GM18498 (cell line): ENCODE measurements at regions not wholly inside any gene's neighbourhood (a gene's known extent, or its start where the extent isn't known, plus 50 kb on each side); places are given as distances from the start of the nearest gene placed in this dataset.
"Not testable (repeated sequence)": the region's sequence is repeated elsewhere in the genome, so short reads cannot be mapped to it uniquely, and the experiment has no call there.

Experiments used
- ATAC-seq: cut with Tn5 transposase; IDR thresholded peaks from one replicate; pipeline ENCODE4 v1.9.1; 2021; ENCODE audit warnings: mild to moderate bottlenecking, moderate library complexity; ENCODE audit not compliant: unreplicated experiment

DNA sequence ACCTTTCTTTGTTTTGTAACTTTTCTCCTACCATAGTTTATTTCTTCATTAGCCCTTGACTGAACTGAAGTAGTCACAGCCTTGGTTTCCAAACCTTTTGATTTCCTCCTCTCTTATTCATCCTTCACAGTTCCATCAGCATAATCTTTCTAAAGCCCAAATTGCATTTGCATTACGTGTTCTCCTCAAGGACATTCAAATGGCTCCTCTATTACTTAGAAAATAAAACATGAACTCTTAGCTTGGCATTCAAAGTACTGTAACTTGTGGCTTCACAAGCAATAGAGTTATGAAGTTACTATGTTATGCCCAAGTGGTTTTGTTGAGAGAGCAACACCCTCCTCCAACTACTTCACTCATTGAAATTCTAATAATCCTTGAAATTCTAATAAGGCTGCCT is 840.0 kb downstream of the TTLL7 start:
- not testable (repeated sequence) for ATAC-seq

DNA sequence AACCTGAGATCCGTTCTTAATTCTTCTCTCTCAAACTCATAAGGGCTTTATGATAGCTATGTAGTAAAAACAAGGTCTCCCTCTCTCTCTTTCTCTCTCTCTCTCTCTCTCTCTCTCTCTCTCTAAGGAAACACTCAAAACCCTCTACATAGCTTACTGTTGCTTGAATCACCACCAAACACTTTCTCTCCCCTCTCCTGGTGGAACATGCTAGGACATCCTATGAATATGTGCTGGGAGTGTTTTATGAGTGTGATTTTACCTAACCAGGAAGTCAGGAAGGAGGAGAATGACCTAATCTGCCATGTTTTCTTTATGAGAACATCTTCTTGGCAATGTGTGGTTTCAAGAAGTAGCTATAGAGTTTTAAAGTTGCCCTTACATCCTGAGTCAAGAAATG is 844.6 kb downstream of the TTLL7 start:
- not testable (repeated sequence) for ATAC-seq

GRCh38 chr1:83151167-83151898 is 847.6 kb downstream of the TTLL7 start:
- not testable (repeated sequence) for ATAC-seq

DNA sequence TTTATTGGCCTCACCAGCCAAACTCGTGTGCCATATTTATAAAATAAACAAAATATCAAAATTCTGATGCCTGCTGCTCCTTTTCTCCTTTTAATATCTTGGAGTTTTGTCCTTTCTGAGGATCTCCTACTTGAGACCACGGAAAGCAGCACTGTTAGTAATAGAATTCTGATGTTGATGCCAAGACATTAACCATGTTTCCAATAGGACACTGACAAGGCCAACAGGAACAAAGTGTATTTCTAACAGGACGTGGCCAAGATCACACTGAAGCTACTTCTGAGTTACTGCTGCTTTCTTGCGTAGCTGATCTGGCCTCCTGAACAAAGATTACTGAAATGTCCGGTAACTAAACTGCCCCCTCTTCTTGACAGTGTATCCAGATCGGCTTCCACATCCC is 848.5 kb downstream of the TTLL7 start:
- ATAC-seq, result not testable (repeated sequence)

DNA sequence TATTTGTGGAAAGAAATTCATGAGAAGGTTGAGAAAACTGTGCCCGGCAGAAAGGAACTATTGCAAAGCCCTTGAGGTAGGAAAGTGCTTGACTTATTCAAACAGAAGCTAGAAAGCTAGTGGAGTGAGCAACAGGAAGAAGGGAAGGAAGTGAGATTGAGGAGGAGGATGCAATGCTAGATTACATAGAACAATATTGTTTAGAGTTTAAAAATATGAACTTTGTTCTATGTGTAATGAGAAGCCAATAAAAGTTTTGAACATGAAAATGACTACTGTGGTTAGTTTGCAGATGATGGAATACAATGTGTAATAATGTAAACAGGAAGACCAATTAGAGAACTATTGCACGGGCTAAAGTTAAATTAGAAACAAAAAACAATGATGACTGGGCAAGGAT is 853.1 kb downstream of the TTLL7 start:
- peak; percentile 57 for ATAC-seq

DNA sequence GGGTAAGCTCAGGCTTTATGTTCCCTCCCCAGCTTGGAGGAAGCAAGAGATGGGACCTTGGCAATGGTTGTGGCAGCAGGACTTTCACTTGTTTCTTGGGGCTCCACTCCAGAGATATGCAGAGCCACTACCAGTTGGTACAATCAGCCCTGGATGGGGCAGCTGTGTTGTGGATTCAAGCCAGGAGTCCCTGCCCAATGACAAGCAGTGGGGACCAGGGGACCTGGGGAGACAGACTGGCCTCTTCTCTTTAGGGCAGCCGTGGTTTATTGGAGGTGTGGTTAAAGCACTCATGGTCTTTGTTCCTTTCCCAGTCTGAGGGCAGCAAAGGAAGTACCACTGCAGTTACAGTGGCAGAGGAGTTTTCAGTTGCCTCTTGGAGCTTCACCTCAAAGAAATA is 856.1 kb downstream of the TTLL7 start:
- not testable (repeated sequence) for ATAC-seq

DNA sequence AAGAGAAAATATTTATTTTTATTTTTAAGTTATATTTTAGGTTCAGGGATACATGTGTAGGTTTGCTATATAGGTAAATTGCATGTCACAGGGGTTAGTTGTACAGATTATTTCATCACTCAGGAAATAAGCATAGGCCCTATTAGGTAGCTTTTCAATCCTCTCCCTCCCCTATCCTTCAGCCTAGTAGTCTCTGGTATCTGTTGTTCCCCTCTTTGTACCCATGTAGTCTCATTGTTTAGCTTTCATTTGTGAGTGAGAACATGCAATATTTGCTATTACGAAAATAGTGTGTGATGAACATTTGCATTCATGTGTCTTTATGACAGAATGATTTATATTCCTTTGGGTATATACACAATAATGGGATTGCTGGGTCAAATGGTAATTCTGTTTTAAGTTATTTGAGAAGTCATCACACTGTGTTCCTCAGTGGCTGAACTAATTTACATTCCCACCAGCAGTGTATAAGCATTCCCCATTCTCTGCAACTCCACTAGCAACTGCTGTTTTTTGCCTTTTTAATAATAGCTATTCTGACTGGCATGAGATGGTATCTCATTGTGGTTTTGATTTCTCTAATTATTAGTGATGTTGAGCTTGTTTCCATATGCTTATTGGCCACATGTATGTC is 863.3 kb downstream of the TTLL7 start:
- ATAC-seq, result not testable (repeated sequence)

- not testable (repeated sequence) for ATAC-seq
These were observed 864.5 kb downstream of the TTLL7 start for GRCh38 chr1:83134322-83135014.

DNA sequence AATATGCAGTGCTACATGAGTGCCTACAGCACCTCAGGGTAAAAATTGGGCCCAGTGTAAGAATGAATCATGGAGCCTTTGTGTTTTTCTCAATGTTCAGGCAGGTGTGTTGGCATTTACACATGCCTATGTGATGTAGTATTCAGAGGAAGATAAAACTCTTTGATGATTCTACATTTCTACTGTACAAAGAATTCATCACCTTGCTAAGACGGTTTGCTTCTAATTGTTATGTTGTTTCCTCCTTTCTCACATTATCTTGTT is 867.3 kb downstream of the TTLL7 start:
- no peak for ATAC-seq

- ATAC-seq, result no peak
These were observed 867.8 kb downstream of the TTLL7 start for GRCh38 chr1:83130886-83131691.

DNA sequence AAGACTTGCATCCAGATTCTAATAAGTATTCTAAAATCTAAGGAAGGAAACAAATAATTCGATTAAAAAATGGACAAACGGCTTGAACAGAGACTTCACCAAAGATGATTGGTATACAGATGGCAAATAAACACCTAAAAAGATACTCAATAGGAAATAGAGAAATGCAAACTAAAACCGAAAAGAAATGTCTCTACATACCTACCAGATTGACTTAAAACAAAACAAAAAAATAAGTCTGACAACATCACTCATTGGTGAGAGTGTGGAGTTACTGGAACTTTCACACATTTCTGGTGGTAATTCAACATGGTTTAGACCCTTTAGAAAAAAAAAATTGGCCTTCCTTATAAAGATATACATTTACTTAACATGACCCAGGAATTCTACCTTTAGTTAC is 869.8 kb downstream of the TTLL7 start:
- no peak for ATAC-seq

DNA sequence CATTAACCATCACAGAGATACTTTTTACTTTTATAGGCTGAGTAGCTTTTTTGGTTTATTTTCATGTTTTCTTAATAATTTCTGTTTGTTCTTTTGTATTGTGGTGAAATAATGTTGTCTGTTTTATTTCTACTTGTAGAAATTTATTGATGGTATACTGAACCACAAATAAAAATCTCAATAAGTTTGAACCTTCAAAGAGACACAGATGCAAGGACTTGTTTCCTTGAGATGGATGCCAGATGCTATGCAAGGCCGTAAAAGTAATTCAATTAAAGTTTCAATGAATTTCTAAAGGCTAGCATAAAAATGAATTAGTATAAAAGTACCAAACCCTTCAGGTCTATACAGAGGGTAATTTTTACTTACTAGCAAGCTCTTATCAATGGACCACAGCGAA is 873.5 kb downstream of the TTLL7 start:
- no peak for ATAC-seq

DNA sequence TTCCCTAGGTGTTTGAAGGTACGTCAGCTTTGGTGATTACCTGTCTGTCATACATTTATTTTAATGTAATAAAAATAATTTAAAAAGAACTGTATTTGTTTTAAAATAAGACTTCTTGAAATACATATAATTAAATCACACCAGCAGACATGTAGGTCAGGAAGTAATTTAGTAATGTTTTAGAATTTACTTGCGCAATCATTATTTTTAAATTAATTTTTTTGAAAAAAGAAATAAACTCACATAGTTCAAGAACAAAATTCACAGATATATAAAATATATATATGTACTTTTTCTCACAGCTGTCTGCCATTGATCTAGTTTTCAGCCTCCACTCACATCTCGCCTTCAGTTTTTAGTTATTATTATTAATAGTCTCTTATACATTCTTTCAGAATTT is 875.9 kb downstream of the TTLL7 start:
- no peak for ATAC-seq

DNA sequence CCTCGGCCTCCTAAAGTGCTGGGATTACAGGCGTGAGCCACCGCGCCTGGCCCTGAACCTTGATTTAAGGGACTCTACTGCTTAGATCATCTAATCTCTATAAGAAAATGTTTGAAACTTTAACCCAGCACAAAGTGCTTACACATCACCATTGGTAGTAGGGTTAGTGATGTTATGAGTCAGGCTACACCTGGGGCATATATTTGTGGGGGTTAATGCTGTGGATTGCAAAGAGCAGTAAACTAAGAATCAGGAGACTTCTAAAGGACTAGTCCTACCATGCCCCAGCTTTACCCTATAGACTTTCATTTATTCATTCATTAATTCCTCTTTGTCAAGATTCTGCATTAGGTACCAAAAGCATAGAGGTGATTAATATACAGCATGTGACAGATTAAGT is 880.5 kb downstream of the TTLL7 start:
- no peak for ATAC-seq

GRCh38 chr1:83117030-83117429 is 881.9 kb downstream of the TTLL7 start:
- ATAC-seq, result not testable (repeated sequence)

- ATAC-seq, result no peak
These were observed 883.1 kb downstream of the TTLL7 start for GRCh38 chr1:83115785-83116184.

GRCh38 chr1:83114136-83114834 is 884.6 kb downstream of the TTLL7 start:
- ATAC-seq, result no peak

DNA sequence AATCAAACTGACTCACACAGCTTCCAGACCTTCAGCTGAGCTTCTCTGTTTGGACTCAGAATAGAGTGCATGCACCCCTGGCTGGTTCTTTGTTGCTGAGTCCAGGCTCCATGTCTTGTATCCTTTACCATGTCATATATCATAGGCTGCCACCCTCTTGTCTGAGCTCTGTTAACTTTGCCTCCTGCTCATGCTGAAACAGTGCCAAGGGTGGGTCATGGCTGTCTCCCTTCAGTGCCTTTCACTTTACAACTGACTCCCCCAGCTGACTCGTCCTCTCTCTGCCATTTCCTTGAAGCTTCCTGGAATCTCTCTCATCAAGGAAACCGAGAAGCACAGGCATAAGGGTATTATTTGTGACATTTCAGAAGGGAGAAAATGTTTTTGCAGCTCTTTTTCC is 885.3 kb downstream of the TTLL7 start:
- ATAC-seq, result no peak

GRCh38 chr1:83112248-83112885 is 886.6 kb downstream of the TTLL7 start:
- ATAC-seq, result no peak

DNA sequence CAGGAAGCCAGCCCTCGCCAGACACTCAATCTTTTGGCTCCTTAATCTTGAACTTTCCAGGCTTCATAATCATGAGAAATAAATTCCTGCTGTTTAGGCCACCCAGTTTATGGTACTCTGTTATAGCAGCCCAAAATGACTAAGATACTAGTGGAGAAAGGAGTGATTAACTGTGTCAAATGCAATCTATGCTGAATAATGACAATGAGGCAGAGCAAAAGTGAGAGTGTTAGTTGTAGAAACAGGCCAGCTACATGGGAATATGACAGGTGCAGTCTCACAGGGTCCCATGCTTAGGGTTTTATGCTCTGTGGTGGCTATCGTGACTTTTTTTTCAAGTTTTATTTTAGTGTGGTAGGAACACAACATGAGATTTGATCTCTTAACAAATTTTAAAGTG is 888.8 kb downstream of the TTLL7 start:
- no peak for ATAC-seq
